ENCODE measurements at regions not wholly inside any gene's neighbourhood (a gene's known extent, or its start where the extent isn't known, plus 50 kb on each side); places are given as distances from the start of the nearest gene placed in this dataset.

DNA sequence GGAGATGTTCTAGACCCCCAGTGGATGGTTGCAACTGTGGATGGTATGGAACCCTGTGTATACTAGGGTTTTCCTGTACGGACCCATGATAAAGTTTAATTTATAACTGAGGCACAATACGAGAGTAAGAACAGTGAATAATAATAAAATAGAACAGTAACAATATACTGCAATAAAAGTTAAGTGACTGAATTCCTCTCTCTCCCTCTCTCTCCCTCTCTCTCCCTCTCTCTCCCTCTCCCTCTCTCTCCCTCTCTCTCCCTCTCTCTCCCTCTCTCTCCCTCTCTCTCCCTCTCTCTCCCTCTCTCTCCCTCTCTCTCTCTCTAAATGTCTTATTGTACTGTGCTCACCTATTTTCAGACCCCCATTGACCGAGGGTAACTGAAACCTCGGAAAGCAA, 291.0 kb downstream of the IRF8 start:
- Histone ChIP-seq H3K9me3 (ENCODE audit: control insufficient read depth, low read length) (no peaks in the 10 kb centered on the region), H3K9ac (ENCODE audit: extremely low read depth, low read length, poor library complexity, severe bottlenecking) (no peak overlapping the region), H3K36me3 (ENCODE audit: control insufficient read depth, insufficient read depth, low read length) (no peaks in the 10 kb centered on the region), H3K27ac (ENCODE audit: low read depth, low read length) (no peak overlapping the region), H3K27me3 (ENCODE audit: control insufficient read depth, insufficient read depth, low read length, poor library complexity, severe bottlenecking) (peaks cover 17% of the 10 kb centered on the region), H3K4me3 (ENCODE audit: low read length) (no peak overlapping the region), H3K4me1 (ENCODE audit: control insufficient read depth, insufficient read depth, low read length) (no peaks in the 10 kb centered on the region)
- no peaks in the 10 kb centered on the region for H3K36me3 Mint-ChIP-seq (ENCODE audit: low read depth)
- H3K27me3 Mint-ChIP-seq (ENCODE audit: insufficient read depth), result peaks cover 27% of the 10 kb centered on the region
- H3K27ac Mint-ChIP-seq, result no peak overlapping the region
- no peak for DNase-seq
- 91% methylated on average over 3 of the region's 4 CpGs; no CpG with 5 or more reads in 1 of the 2 experiments for WGBS, 2 experiments (ENCODE audit: insufficient coverage in 1 of 2, insufficient read length in 1 of 2)
- peaks cover 2% of the 10 kb centered on the region for H3K4me1 Mint-ChIP-seq
- H3K4me3 Mint-ChIP-seq, result no peak overlapping the region
- TF ChIP-seq, protein P1, sequence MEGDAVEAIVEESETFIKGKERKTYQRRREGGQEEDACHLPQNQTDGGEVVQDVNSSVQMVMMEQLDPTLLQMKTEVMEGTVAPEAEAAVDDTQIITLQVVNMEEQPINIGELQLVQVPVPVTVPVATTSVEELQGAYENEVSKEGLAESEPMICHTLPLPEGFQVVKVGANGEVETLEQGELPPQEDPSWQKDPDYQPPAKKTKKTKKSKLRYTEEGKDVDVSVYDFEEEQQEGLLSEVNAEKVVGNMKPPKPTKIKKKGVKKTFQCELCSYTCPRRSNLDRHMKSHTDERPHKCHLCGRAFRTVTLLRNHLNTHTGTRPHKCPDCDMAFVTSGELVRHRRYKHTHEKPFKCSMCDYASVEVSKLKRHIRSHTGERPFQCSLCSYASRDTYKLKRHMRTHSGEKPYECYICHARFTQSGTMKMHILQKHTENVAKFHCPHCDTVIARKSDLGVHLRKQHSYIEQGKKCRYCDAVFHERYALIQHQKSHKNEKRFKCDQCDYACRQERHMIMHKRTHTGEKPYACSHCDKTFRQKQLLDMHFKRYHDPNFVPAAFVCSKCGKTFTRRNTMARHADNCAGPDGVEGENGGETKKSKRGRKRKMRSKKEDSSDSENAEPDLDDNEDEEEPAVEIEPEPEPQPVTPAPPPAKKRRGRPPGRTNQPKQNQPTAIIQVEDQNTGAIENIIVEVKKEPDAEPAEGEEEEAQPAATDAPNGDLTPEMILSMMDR (conservative IDR thresholded peaks at IDR 0.05), result no peak
- no peaks in the 10 kb centered on the region for H3K9me3 Mint-ChIP-seq

DNA sequence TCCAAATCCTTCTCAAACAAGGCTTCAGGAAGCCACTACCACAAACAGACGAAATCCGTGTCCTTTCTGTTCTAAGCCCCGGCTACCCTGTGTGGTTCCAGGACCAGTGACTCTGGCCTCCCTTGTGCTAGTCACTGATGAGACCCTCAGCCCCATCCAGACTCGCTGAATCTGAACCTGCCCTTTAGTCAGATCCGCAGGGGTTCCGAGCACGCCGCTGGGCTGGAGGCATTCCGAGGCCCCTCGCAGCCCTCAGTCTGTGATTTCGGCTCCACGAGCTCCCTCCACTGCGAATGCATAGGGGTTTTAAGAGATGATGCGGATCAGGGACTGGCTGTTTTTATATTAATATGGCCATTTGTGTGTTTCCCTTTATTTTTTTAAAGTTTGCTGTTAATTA, 292.7 kb downstream of the IRF8 start:
- H3K27ac ChIP-seq (ENCODE audit: low read depth, low read length), result no peak overlapping the region
- H3K4me1 Mint-ChIP-seq, result peaks cover 12% of the 10 kb centered on the region
- no peak overlapping the region for H3K9ac ChIP-seq (ENCODE audit: extremely low read depth, low read length, poor library complexity, severe bottlenecking)
- no peak overlapping the region for H3K27ac Mint-ChIP-seq
- DNase-seq, result peak; percentile 68
- H3K36me3 Mint-ChIP-seq (ENCODE audit: low read depth), result no peaks in the 10 kb centered on the region
- peaks cover 20% of the 10 kb centered on the region for H3K27me3 Mint-ChIP-seq (ENCODE audit: insufficient read depth)
- TF ChIP-seq, protein P1 (conservative IDR thresholded peaks at IDR 0.05), result no peak
- peaks cover 3% of the 10 kb centered on the region for H3K4me1 ChIP-seq (ENCODE audit: control insufficient read depth, insufficient read depth, low read length)
- H3K36me3 ChIP-seq (ENCODE audit: control insufficient read depth, insufficient read depth, low read length), result no peaks in the 10 kb centered on the region
- H3K9me3 ChIP-seq (ENCODE audit: control insufficient read depth, low read length), result no peaks in the 10 kb centered on the region
- H3K4me3 ChIP-seq (ENCODE audit: low read length), result no peak overlapping the region
- H3K9me3 Mint-ChIP-seq, result no peaks in the 10 kb centered on the region
- H3K27me3 ChIP-seq (ENCODE audit: control insufficient read depth, insufficient read depth, low read length, poor library complexity, severe bottlenecking), result peaks cover 17% of the 10 kb centered on the region
- no peak overlapping the region for H3K4me3 Mint-ChIP-seq
- WGBS, 2 experiments (ENCODE audit: insufficient coverage in 1 of 2, insufficient read length in 1 of 2), result 64 to 70% methylated on average over 9 to 14 of the region's 14 CpGs

DNA sequence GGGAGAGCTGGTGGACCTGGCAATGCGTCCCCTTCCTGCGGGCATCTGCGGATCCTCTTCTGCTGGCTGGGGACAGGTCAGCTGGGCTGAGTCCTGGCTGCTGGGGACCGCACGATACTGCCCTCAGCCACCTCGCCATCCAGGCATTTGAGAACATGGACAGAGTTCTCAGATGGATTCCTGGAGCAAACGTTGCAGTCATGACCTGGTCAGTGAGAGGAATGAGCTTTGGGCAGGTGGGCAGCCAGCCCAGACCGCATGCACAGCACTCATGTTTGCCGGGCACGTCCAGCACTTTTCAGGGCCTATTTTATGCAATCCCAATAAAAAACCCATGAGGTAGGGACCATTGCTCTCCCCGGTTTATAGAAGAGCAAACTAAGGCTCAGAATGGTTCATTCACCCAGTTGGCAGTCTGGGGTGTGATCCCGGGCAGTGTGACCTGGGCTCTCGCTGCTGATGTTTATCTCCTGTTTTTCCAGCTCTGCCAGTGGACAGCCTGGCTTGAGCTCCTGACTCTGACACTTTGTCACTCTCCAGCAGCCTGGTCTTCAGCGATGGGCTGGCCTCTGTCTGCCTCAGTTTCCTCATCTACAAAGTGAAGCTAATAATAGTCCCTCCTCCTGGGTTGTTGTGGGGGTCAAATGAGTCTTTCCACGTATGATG, 294.7 kb downstream of the IRF8 start:
- Histone ChIP-seq H3K4me3 (ENCODE audit: low read length) (no peak overlapping the region), H3K9me3 (ENCODE audit: control insufficient read depth, low read length) (no peaks in the 10 kb centered on the region), H3K36me3 (ENCODE audit: control insufficient read depth, insufficient read depth, low read length) (no peaks in the 10 kb centered on the region), H3K27ac (ENCODE audit: low read depth, low read length) (no peak overlapping the region), H3K9ac (ENCODE audit: extremely low read depth, low read length, poor library complexity, severe bottlenecking) (no peak overlapping the region), H3K27me3 (ENCODE audit: control insufficient read depth, insufficient read depth, low read length, poor library complexity, severe bottlenecking) (peaks cover 12% of the 10 kb centered on the region), H3K4me1 (ENCODE audit: control insufficient read depth, insufficient read depth, low read length) (peaks cover 3% of the 10 kb centered on the region)
- no peak overlapping the region for H3K27ac Mint-ChIP-seq
- peaks cover 12% of the 10 kb centered on the region for H3K27me3 Mint-ChIP-seq (ENCODE audit: insufficient read depth)
- no peak overlapping the region for H3K4me3 Mint-ChIP-seq
- peaks cover 17% of the 10 kb centered on the region for H3K4me1 Mint-ChIP-seq
- no peaks in the 10 kb centered on the region for H3K9me3 Mint-ChIP-seq
- DNase-seq, result no peak
- 93 to 97% methylated on average over 10 to 15 of the region's 15 CpGs for WGBS, 2 experiments (ENCODE audit: insufficient coverage in 1 of 2, insufficient read length in 1 of 2)
- H3K36me3 Mint-ChIP-seq (ENCODE audit: low read depth), result no peaks in the 10 kb centered on the region
- TF ChIP-seq, protein P1 (conservative IDR thresholded peaks at IDR 0.05), result no peak

Measured in endodermal cell (in vitro differentiated cells).